HG03139 (cell line): ENCODE measurements at regions not wholly inside any gene's neighbourhood (a gene's known extent, or its start where the extent isn't known, plus 50 kb on each side); places are given as distances from the start of the nearest gene placed in this dataset.

ENCODE experiments used
- ATAC-seq: cut with Tn5 transposase; IDR thresholded peaks from one replicate; pipeline ENCODE4 v1.9.1; 2021; ENCODE audit not compliant: unreplicated experiment

DNA sequence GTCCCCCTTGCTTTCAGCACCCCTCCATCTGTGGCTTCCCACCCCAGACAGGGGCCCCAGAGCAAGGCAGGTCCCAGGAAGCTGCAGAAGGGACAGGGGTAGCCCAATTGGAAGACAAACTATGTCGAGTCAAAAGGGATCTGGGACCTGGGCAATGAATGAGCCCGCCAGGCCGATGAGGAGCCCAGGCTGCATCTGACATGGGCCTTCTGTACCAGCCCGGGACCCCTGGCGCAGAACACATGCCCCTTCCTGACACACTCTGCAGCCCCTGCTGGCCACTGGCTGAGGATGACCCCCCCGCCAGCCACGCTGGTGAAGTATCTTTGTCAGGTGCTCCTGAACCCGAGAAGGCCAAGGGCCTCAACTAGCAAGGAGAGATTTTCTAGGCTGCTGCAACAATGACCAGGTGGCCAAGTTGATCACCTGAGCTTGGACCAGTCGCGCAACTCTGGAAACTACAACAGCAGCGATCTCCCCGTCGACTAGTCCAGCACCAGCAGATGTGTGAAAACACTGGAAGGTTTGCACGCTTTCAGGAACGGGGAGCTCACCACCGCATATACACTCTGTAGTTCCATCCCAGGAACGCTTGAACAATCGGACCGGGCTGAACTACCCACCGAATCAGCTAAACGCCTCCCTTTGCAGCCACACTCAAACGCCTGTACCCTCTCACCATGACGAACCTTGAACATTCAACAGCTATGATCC is 119.0 kb downstream of the NCOR2 start:
- ATAC-seq = no peak

DNA sequence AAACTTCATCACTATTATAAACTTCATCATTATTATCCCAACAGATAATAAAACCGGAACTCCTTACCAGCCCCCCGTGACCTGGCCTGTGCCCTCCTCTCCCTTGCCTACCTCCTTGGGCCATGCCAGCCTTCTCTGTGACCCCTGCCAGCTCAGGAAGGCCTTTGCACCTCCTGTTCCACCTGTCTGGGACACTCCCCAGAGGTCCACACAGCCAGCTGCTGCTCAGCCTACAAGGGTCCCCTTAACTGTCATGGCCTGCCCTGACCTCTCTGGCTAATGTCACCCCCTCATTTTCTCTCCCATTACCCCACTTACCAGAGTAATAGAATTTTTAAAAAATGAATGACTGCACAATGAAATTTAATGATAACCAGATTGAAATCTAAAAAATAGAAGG is 121.0 kb downstream of the NCOR2 start:
- ATAC-seq = no peak

DNA sequence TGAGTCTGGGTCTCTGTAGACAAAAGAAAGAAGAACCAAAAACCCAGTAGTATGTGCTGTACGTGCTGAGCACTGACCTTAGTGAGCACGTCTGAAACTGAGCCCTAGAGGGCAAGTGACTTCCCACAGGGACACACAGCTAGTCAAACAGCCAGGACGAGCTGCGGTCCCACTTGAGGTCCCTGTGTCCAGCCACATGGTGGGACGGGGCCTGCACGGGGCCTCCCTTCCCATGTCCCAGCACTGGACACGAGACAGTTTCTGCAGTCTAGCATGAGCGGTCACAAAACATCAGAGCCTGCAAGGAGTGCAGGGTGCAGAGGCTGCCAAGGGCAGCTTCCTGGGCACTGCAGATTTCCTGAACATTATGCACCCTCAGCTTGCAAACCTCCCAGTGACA is 121.6 kb downstream of the NCOR2 start:
- no peak for ATAC-seq

DNA sequence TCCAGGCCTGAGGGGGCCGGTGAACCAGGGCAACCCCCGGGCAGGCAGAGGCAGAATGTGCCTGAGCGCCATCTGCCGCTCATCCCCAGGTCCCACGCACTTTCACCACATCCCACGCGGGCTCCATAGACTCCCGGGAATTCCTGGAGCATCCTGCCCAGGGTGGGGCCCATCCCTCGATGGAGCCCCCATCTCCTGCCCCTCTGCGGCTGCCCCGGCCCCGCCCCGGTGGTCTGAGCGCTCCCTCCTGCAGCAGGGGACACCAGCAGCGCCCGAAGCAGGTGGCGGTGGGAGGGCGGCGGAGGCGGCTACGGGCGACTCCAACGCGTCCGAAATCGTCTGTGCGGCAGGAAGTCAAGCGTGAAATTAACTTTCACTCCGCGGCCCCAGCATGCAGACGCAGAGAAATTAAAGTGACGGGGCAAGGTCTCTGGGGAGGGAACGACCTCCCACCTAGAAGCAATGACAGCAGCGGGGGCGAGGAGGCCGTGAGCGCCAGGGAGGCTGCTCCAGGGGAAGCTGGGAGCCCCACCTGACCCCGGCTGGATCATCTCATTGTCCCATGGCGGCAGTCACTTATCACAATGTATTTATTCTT is 122.2 kb downstream of the NCOR2 start:
- ATAC-seq = no peak

DNA sequence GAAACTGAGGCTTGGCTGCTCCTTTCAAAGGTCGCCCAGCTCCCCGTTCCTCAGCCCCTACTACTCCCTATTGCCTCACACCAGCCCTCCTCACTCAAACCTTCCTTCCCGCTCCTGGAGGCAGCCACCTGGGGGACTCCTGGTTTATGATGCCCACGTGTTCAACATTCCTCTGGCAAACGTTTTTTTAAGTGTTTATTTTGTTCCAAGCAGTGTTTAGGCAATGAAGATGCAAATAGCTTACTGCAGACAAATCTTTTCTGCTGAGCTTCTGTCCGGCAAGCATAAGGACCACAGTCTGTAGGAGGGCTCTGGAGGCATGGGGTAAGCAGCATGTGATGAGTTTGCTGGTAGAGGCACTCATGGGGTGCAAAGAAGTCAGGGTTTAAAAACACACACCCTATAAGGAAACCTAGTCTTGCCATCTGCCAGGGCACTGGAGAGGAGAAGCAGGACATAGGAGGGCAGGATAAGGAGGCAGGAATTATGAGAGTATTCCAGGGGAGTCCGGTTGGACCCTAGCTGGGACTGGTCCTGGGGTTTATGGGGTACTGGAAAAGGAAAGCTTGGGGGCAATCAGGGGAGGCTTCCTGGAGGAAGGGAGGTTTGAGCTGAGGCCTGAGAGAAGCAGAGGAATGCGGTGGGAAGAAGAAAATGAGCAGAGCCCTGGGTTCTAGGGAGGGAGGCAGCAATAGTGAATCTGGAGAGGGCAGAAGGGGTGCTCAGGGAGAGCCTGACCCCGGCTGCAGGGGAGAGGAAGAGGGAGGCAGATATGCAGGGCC is 123.3 kb downstream of the NCOR2 start:
- no peak for ATAC-seq

DNA sequence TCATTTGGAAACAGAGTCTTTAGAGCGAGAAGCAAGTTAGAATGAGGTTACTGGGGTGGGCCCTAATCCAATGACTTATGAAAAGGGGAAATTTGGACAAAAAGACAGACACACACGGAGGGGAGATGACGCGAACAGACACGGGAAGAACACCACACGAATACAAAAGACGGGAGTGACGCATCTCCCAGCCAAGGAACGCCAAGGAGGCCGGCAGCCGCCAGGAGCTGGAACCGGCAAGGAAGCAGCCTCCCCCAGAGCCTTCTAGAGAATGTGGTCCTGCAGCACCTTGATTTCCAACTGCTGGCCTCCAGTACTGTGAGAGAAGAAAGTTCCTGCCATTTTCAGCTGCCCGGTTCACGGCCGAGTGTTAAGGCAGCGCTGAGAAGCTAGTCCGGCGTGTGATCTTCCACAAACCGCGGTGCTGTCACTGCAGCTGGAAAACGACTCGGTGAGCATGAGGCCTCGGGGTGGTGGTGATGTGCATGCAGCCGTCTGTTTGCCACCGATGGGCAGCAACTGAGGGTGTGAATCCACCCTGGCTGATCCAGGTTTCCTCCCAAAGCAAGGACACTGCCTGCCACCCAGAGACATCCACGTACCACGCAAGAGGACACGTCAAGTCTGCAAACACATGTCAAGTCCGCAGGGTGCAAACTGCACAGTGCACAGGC is 124.5 kb downstream of the NCOR2 start:
- no peak for ATAC-seq

DNA sequence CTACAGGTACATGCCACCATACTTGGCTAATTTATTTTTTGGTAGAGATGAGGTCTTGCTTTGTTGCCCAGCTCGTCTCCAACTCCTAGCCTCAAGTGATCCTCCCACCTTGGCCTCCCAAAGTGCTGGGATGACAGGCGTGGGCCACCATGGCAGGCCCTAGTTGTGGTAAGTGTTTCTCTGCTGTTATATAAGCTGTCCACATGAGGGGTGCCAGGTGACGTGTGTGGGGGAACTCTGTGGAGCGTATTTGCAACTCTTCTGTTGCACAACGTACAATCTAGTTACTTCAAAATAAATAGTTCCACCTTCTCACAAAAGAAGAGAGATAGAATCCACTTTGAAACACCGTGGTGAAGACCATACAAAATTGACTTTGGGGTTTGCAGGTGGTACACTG is 125.1 kb downstream of the NCOR2 start:
- ATAC-seq = no peak

DNA sequence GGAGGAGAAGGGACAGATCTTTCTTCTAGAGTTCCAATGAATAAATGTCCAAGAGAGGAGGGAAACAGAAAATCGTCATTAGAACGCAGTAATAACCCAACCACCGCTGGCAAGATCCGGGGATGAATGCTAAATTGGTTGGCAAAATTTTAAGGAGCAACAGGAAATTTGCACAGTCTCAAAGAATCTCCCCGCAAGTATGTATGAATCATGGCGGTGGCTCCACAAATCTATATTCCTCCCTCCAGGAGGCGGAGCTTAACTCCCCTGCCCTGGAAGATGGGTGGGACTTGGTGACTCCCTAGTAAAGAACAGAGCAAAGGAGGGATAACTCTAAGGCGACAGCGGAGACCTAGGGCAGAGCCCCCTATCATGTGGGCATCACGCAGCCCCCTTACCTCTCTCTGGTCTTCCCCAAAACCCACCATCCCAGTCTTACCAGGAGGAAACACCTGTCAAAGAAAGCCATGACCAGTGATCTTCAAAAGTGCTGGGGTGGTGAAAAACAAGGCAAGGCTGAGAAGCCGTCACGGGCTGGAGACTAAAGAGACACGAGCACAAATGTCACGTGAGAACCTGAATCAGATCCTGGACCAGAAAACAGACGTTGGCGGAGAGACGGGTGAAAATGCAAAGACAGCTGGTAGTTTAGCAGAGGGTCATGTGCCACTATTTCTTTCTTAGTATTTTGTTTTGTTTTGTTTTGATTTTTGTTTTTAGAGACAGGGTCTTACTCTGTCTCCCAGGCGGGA is 125.8 kb downstream of the NCOR2 start:
- ATAC-seq = no peak

DNA sequence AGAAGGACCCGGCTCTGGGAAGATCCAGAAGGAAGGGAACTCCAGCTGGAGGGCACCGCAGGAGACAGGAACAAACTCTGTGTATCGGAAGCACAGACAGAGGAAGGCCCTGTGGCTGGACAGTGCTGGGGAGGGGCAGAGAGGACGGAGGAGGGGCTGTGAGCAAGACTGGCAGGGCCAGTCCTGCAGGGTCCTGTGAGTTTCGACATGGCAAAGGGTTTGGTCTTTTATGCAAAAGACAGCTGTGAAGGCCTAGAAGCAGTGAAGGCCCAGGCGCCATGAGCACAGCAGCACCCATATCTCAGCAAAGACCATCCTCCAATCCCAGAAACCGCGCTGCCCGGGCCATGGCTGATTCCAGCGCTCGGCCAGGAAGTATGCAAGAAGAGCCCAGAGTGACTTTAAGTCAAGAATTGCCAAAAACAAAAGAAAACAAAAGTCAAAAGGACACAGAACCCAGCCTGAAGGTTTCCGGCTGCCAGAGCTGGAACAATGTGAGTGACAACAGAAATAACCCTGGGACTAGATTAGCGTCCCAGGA is 126.5 kb downstream of the NCOR2 start:
- ATAC-seq = no peak

DNA sequence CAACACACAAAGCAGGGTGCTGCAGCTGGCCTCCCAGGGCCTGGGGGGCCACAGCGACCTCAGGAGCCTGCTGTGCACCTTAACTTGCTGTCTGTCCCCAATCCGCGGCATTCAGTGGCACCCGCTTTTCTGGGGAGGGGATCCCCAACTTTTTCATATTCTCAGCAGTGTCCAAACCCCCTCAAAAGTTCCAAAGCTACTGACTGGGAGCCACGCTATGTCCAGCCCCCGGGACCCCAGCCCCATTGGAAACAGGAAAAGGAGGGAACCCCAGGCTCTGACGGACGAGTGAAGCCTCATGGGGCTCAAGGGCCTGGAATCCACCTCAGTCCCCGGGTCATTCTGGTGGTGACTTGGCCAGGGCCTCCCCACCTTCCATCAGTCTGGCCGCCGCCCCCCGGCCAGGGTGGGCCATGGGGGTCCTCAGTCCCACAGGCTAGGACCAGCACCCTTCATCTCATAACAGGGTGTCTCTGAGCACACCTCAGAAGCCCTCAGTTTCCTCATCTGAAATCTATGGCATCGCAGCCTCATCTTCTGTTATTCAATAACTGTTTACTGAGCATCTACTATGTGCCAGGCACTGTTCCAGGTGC is 127.3 kb downstream of the NCOR2 start:
- no peak for ATAC-seq

DNA sequence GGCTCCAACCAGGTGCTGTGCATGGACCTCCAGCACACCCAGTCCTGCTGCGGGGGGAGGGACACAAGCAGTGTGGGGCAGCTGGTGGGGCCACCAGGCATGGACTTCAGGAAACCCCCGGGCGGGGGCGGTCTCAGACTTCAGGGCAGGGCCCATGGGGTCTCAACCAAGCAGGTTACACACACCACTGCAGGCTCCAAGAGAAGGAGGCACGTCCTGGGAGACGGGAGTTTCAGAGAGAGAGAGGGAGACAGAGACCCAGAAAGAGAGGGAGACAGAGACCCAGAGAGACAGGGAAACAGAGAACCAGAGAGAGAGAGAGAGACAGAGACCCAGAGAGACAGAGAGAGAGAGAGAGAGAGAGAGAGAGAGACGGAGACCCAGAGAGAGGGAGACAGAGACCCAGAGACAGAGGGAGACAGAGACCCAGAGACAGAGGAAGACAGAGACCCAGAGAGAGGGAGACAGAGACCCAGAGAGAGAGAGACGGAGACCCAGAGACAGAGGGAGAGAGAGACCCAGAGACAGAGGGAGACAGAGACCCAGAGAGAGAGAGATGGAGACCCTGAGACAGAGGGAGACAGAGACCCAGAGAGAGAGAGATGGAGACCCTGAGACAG is 128.9 kb downstream of the NCOR2 start:
- no peak for ATAC-seq

DNA sequence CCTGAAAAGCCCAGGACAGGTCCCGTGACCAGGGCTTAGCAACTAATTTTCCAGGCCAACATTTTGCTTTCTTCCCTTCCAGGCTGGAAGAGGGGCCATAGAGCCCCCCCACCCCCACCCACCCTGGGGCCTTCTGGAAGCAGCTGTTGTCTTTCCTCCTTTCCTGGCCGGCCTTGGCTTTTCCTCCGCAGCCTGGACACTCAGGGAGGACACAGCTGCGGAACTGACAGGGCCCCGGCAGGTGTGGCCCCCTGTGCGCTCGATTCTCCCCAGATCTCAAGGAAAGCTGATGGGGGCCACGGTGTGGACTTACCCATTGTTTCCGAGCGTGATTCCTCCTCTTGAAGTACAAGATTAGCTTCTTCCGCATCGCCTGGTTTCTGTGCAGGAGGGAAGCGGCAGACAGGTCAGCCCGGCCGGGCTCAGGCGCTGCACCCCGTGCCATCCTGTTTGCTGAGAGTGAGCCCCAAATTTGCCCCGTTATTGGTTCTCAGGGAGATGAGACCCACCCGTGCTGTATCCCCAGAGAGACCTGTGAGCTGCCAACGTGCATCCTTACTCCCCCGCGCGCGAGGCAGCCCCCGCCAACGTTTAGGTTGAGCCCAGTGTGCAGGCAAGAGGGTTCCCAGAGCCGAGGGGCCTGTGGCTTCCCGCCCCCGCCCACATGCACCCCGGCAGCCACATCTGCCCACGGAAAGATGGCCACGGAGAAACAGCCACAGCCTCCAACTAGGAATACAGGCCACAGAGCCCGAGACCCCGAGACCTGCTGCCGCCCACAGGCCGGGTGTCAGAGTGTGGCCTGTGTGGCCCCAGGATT is 129.6 kb downstream of the NCOR2 start:
- ATAC-seq = no peak

DNA sequence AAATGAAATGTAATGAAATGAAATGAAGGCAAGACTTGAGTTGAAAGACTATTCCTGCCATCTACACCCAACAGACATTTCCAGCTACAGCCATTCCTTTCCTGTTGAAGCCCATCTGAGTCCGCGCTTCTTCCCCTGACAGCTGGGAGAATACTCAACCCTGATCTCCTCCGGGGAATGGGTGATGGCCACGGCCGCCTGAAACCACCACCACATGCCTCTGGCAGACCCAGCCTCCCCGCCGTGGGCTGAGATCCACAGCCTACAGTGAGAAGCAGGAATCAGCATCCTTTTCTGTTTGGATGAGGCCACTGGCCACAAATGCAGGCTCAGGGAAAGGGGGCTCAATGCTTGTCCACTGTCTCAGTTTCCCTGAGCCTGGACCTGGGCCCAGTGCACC is 130.3 kb downstream of the NCOR2 start:
- ATAC-seq = no peak

DNA sequence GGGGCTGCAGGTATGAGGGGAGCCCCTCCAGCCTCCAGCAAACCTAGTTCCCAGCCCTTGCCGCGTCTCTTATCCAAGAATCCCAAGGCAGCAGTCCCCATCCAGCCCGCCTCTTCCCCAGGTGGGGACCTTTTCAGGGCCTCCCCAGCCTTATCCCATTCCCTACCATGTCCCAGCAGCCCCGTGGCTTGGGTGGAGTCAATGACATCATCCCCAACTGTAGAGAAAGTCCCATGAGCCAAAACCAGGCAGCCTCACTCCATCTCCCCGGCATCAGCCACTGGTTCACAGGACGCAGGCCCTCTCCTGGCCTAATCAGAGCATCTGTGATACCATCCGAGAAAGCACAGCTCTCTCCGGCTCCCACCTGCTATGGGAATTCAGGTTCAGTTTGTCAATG is 131.0 kb downstream of the NCOR2 start:
- no peak for ATAC-seq

DNA sequence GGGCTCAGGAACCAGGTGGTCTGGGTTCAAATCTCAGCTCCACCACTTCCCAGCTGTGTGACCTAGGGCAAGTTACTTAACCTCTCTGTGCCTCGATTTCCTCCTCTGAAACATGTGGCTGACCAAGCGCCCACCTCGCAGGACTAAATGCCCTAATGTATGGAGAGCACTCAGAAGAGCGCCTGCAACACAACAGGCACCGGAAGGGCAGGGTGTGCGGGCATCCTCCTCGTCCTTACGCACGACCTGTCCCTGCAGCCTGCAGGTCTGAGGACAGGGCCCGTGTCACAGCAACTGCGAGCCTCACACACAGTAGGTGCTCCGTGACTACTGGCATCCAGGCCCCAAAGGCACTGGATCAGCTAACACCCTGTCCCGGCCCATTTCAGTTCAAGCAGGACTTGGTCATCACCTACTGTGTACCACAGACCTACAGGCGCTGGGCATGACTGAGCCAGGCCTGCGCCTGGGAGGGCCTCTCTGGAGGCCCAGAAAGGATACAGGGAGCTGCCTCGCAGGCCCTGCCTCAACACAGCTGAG is 131.5 kb downstream of the NCOR2 start:
- no peak for ATAC-seq

DNA sequence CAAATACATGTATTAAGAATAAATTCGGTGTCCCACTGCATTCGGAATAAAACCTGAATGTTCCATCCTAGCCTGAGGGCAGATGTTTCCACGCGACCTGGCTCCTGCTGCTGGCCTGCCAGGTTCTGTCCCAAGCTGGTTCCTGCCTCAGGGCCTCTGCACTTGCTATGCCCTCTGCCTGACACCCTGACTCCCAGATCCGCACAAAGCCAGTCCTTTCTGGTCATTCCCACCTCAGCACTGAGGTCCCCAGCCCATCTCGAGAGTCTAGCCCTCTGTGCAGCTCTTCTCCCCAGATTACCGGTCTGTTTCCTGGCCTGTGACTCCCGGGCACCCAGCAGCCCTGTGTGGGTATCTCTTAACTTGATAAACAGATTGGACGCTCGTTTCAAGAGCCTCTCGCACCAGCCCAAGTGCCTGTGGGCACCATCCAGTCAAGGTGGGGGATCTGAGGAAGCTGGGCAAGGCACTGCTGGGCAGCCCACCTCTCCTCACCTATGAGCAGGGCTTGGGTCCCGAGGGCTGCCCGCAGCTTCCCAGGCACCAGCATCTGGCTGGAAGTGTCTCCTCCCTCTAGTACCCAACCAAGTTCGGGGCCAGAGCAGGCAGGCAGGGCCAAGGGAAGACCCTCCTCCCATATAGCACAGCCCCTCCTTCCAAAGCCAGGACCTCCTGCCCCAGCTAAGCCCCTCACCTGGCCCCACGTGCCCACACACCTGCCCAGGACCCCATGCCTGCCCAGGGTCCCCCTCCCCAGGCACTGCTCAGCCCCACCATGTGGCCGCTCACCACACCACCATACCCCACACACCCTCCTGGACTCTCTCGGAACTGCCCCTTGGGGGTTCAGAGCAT is 132.2 kb downstream of the NCOR2 start:
- no peak for ATAC-seq

DNA sequence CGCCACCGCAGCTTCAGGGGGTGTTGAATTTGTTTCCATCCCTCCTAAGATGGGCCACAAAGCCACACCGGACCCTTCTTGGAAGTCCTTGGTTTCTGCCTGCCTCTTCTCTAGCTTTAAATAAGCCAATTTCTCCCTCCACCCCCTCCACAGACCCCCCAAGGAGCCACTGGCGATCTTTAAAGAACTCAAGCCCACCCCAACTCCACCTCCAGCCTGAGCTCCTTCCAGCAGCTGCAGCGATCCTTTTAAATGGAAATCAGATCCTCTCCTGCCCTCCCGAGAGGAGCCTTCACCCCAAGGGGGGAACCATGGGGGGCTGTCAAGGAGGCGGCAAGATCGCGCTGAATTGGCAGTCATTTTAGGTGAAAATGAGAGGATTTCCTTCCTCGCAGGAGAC is 133.1 kb downstream of the NCOR2 start:
- no peak for ATAC-seq

DNA sequence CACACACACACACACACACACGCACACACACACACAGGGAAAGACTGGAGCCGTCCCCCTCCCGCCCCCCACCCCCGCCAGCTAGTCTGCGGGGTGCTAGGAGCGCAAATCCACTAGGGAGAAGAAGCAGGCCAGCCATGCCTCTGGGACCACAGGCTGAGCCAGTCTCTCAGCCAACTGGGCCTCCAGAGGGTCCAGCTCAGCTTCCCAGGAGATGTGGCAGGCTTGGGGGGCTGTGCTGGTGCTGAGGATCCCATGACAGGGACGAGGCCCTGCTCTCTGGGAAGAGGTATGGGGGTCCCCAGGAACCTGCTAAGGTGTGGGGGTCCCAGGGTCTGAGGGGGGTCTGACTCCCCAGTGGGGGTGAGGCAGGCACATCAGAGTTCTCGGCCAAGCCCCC is 133.5 kb downstream of the NCOR2 start:
- no peak for ATAC-seq
